Left ventricle myocardium inferior (tissue), 1 donor: ENCODE measurements at regions not wholly inside any gene's neighbourhood (a gene's known extent, or its start where the extent isn't known, plus 50 kb on each side); places are given as distances from the start of the nearest gene placed in this dataset.

Experiments used
- DNase-seq: peaks from one replicate; pipeline ENCODE4 v3.0.0-alpha.2; 2020
- H3K27ac ChIP-seq: fragments of 200-600 bp; replicated peaks from 2 replicates; pipeline ENCODE4 v1.8.0; 2021
- H3K27me3 ChIP-seq: fragments of 200-600 bp; 2 replicates; pipeline ENCODE4 v1.8.0; 2021; ENCODE audit warnings: low read depth
- H3K36me3 ChIP-seq: fragments of 200-600 bp; 2 replicates; pipeline ENCODE4 v1.8.0; 2021
- H3K4me1 ChIP-seq: fragments of 200-600 bp; 2 replicates; pipeline ENCODE4 v1.8.0; 2021
- H3K4me3 ChIP-seq: fragments of 200-600 bp; 2 replicates; pipeline ENCODE4 v1.8.0; 2021; ENCODE audit warnings: mild to moderate bottlenecking, moderate library complexity
- H3K9me3 ChIP-seq: fragments of 200-600 bp; replicated peaks from 2 replicates; pipeline ENCODE4 v1.8.0; 2021
- intact Hi-C: fragments of 100-400 bp; cut with micrococcal nuclease; formaldehyde crosslinking; loops from one replicate; pipeline ENCODE4 v1.11.0; 2022
- TF ChIP-seq, protein P1 (sequence below): fragments of 200-600 bp; IDR thresholded peaks from 2 replicates; pipeline ENCODE4 v1.8.0; 2021; ENCODE audit warnings: antibody characterized with exemption, mild to moderate bottlenecking, borderline replicate concordance
- donor health status: DM: no; HTN: yes; CAD: no; lungs with severe emphysema.

DNA sequence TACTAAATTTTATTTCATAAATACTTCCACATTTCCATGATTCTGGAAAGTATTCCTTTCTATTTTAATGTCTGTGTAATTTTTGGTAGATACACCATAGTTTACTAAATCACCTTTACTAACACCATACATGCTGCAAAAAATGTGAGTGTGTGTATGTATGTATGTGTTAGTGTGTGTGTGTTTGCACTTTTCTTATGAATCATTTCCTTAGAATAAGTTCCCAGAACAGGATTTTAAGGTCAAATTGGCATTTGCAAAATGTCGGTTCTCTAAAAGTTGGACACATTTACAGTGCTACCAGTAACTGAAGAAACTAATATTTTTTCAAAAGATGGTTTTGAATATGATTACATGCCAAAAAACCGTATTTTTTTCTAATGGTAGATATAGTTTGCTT is 137.1 kb downstream of the CYB561 start:
- Histone ChIP-seq H3K36me3 (peaks cover under 1% of the 10 kb centered on the region), H3K9me3 (peaks cover 15% of the 10 kb centered on the region), H3K27me3 (peaks cover 15% of the 10 kb centered on the region), H3K4me1 (no peaks in the 10 kb centered on the region), H3K27ac (no peak overlapping the region), H3K4me3 (no peak overlapping the region)
- intact Hi-C loops: no loop called here
- DNase-seq: no peak
- TF ChIP-seq, protein P1, sequence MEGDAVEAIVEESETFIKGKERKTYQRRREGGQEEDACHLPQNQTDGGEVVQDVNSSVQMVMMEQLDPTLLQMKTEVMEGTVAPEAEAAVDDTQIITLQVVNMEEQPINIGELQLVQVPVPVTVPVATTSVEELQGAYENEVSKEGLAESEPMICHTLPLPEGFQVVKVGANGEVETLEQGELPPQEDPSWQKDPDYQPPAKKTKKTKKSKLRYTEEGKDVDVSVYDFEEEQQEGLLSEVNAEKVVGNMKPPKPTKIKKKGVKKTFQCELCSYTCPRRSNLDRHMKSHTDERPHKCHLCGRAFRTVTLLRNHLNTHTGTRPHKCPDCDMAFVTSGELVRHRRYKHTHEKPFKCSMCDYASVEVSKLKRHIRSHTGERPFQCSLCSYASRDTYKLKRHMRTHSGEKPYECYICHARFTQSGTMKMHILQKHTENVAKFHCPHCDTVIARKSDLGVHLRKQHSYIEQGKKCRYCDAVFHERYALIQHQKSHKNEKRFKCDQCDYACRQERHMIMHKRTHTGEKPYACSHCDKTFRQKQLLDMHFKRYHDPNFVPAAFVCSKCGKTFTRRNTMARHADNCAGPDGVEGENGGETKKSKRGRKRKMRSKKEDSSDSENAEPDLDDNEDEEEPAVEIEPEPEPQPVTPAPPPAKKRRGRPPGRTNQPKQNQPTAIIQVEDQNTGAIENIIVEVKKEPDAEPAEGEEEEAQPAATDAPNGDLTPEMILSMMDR: no peak

DNA sequence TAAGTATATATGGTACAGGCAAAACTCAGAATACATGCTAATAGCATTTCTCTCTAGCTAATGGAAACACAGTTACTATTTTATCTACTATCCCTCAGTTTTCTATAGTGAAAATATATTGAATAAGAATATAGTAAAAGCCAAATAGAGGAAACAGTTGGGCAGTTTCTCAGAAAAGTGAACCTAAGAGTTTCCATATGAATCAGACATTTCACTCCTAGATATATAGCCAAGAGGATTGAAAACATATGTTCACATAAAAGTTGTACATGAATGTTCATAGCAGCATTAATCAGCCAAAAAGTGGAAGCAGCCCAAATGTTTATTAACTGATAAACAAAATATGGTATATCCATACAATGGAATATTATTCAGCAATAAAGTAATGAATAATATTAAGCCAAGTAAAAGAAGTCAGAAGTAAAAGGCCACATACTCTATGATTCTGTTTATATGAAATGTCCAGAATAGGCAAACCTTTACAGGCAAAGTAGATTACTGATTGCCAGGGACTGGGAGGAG is 134.6 kb downstream of the CYB561 start:
- Histone ChIP-seq H3K36me3 (peaks cover 11% of the 10 kb centered on the region), H3K4me3 (no peak overlapping the region), H3K4me1 (peaks cover 7% of the 10 kb centered on the region), H3K27me3 (peaks cover 17% of the 10 kb centered on the region), H3K27ac (no peak overlapping the region), H3K9me3 (peaks cover 15% of the 10 kb centered on the region)
- intact Hi-C loops: no loop called here
- no peak for DNase-seq
- TF ChIP-seq, protein P1: no peak

DNA sequence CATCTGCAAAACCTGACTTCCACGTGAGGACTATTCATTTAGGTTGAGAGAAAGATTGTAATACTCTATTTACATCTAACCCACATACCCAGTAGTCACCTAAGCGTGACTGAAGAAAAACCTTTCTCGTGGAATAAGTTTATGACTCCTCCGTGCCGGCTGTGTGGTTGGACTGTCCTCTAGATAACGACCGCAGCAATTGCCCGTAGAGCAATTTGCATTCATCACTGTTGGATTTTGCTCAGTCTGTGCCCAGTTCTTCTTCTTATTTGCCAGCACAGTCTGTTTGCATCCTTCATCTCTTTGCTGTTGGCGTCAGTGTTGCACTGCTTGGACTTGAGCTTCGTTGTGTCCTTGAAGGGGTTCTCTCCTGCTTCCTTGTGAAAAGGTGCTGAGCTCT is 131.3 kb downstream of the CYB561 start:
- intact Hi-C loops: no loop called here
- Histone ChIP-seq H3K27ac (no peak overlapping the region), H3K4me3 (no peak overlapping the region), H3K4me1 (peaks cover 7% of the 10 kb centered on the region), H3K27me3 (peaks cover 33% of the 10 kb centered on the region), H3K9me3 (peaks cover 15% of the 10 kb centered on the region), H3K36me3 (peaks cover 17% of the 10 kb centered on the region)
- DNase-seq: no peak
- TF ChIP-seq, protein P1: no peak

DNA sequence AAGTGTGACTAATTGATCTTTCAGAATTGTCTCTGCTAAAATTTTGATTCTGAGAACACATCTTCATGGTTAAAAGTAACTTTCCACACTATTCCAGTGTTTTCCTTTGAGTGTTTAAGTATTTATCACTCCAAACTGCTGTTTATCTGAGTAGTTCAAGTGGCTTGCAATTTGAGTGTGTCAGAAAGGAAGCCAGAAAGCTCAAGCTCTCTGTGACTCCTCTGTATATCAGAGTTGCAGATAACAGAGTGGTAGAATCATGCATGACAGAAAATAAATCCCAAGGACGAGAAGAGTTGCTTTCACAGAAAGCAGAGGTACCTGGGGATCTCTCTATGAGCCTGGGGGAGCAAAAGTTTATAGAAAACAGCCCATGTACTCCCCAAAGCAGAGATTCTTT is 130.0 kb downstream of the CYB561 start:
- TF ChIP-seq, protein P1: no peak
- Histone ChIP-seq H3K36me3 (peaks cover 18% of the 10 kb centered on the region), H3K4me1 (peaks cover 7% of the 10 kb centered on the region), H3K4me3 (no peak overlapping the region), H3K27ac (no peak overlapping the region), H3K9me3 (peaks cover 9% of the 10 kb centered on the region), H3K27me3 (peaks cover 22% of the 10 kb centered on the region)
- DNase-seq: no peak
- intact Hi-C loops: no loop called here

DNA sequence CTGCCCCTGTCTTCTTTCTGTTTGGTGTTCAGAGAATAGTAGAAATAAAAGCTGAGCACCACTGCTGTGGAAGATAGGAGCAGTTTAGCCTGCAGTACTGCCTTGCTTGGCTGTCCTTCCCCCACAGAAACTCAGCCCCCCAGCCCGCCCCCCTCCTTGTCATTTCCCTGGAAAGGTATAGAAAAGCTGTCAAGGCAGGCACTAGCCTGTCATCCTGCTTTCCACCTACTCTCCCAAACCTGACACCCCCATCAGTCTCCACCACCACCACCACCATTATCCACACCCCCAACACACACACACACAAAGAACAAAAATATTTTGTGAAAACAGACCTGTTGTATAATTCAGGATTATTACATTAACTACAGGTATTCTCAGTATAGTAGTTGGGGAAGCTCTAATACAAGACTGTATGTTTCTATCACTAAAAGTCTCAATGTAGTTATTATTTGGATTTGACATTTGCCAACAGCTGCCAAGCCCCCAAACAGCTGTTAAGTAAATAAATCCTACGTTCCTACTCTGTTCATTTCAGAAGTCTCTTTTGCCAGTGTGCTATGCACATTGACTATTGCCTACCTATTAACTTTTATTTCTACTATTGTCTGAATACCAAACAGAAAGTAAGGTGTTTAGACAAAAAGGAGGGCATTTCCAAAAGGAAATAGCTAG is 128.8 kb downstream of the CYB561 start:
- Histone ChIP-seq H3K4me1 (peaks cover 7% of the 10 kb centered on the region), H3K4me3 (no peak overlapping the region), H3K27me3 (peaks cover 25% of the 10 kb centered on the region), H3K9me3 (peaks cover under 1% of the 10 kb centered on the region), H3K36me3 (peaks cover 24% of the 10 kb centered on the region), H3K27ac (no peak overlapping the region)
- TF ChIP-seq, protein P1: no peak
- intact Hi-C loops: no loop called here
- no peak for DNase-seq
